ENCODE measurements at regions not wholly inside any gene's neighbourhood (a gene's known extent, or its start where the extent isn't known, plus 50 kb on each side); places are given as distances from the start of the nearest gene placed in this dataset.
"Not testable (repeated sequence)": the region's sequence is repeated elsewhere in the genome, so short reads cannot be mapped to it uniquely, and the experiment has no call there.

GRCh38 chr7:68712956-68713495, 885.2 kb upstream of the AUTS2 start:
- no peak for DNase-seq (ENCODE audit: low spot score)
- peaks cover 10% of the 10 kb centered on the region for H3K36me3 Mint-ChIP-seq (ENCODE audit: low read depth, unreplicated experiment)
- peaks cover 70% of the 10 kb centered on the region for H3K9me3 Mint-ChIP-seq (ENCODE audit: unreplicated experiment)
- no peaks in the 10 kb centered on the region for H3K4me1 Mint-ChIP-seq (ENCODE audit: unreplicated experiment)
- no peak overlapping the region for H3K27ac Mint-ChIP-seq (ENCODE audit: unreplicated experiment)
- H3K27me3 Mint-ChIP-seq (ENCODE audit: unreplicated experiment): peaks cover 6% of the 10 kb centered on the region
- TF ChIP-seq CTCF (IDR thresholded peaks at IDR 0.05; ENCODE audit: unreplicated experiment): no peak
- no peak overlapping the region for H3K4me3 Mint-ChIP-seq (ENCODE audit: unreplicated experiment)

GRCh38 chr7:68714135-68714534, 884.1 kb upstream of the AUTS2 start:
- peaks cover 10% of the 10 kb centered on the region for H3K36me3 Mint-ChIP-seq (ENCODE audit: low read depth, unreplicated experiment)
- not testable (repeated sequence) for H3K4me1 Mint-ChIP-seq (ENCODE audit: unreplicated experiment); H3K27ac Mint-ChIP-seq (ENCODE audit: unreplicated experiment); DNase-seq (ENCODE audit: low spot score); H3K27me3 Mint-ChIP-seq (ENCODE audit: unreplicated experiment); H3K4me3 Mint-ChIP-seq (ENCODE audit: unreplicated experiment)
- H3K9me3 Mint-ChIP-seq (ENCODE audit: unreplicated experiment): peaks cover 63% of the 10 kb centered on the region

DNA sequence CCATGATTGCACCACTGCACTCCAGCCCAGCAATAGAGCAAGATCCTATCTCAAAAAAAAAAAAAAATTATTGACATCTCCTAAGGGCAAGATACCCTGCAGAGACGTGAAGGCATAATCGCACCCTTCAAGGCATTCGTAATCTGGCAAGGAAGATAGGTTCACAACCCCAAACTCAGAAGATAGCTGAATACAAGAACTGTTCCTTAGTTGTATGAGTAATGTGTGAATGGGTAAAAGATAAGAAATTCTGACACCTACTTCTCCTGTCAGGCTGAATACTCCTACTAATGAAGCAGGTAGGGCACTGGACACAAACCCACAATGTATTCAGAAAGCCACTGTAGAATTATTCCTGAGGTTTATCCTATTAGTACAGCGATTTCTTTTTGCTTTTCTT, 882.4 kb upstream of the AUTS2 start:
- Mint-ChIP-seq H3K4me1 (ENCODE audit: unreplicated experiment) (no peaks in the 10 kb centered on the region), H3K27ac (ENCODE audit: unreplicated experiment) (no peak overlapping the region), H3K4me3 (ENCODE audit: unreplicated experiment) (no peak overlapping the region), H3K36me3 (ENCODE audit: low read depth, unreplicated experiment) (peaks cover 6% of the 10 kb centered on the region), H3K27me3 (ENCODE audit: unreplicated experiment) (peaks cover 8% of the 10 kb centered on the region), H3K9me3 (ENCODE audit: unreplicated experiment) (peaks cover 62% of the 10 kb centered on the region)
- no peak for DNase-seq (ENCODE audit: low spot score)
- TF ChIP-seq CTCF (IDR thresholded peaks at IDR 0.05; ENCODE audit: unreplicated experiment): no peak

- H3K4me1 Mint-ChIP-seq (ENCODE audit: unreplicated experiment): no peaks in the 10 kb centered on the region
- no peak for DNase-seq (ENCODE audit: low spot score)
- TF ChIP-seq CTCF (IDR thresholded peaks at IDR 0.05; ENCODE audit: unreplicated experiment): no peak
- no peak overlapping the region for H3K27ac Mint-ChIP-seq (ENCODE audit: unreplicated experiment)
- peaks cover 8% of the 10 kb centered on the region for H3K27me3 Mint-ChIP-seq (ENCODE audit: unreplicated experiment)
- no peak overlapping the region for H3K4me3 Mint-ChIP-seq (ENCODE audit: unreplicated experiment)
- H3K36me3 Mint-ChIP-seq (ENCODE audit: low read depth, unreplicated experiment): peaks cover 6% of the 10 kb centered on the region
- H3K9me3 Mint-ChIP-seq (ENCODE audit: unreplicated experiment): peaks cover 60% of the 10 kb centered on the region
These were observed 881.1 kb upstream of the AUTS2 start for GRCh38 chr7:68717176-68717575.

DNA sequence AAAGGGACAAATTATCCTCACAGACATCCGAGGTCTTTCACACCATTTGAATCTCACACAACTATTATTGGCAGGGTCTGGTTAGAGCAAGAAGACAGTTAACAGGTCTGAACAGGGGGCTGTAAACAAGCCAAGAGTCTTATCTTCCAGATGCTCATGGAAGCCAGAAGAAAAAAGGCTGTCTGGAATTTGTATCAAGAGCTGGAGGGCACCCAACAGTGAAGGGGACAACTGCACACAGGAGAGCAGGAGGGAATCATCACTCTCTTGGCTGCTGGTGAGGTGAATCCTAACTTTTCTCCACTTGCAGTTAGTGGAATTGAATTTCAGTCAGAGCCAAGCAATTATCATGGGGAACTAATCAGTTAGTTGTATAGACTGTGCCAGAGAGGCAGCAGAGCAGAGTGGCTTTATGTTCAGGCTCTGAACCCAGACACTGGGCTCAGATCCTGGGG, 880.2 kb upstream of the AUTS2 start:
- H3K9me3 Mint-ChIP-seq (ENCODE audit: unreplicated experiment): peaks cover 55% of the 10 kb centered on the region
- peaks cover 8% of the 10 kb centered on the region for H3K27me3 Mint-ChIP-seq (ENCODE audit: unreplicated experiment)
- peaks cover 6% of the 10 kb centered on the region for H3K36me3 Mint-ChIP-seq (ENCODE audit: low read depth, unreplicated experiment)
- DNase-seq (ENCODE audit: low spot score): no peak
- no peak overlapping the region for H3K27ac Mint-ChIP-seq (ENCODE audit: unreplicated experiment)
- no peaks in the 10 kb centered on the region for H3K4me1 Mint-ChIP-seq (ENCODE audit: unreplicated experiment)
- no peak for TF ChIP-seq CTCF (IDR thresholded peaks at IDR 0.05; ENCODE audit: unreplicated experiment)
- no peak overlapping the region for H3K4me3 Mint-ChIP-seq (ENCODE audit: unreplicated experiment)
